GM23338 (cell line): ENCODE measurements at regions not wholly inside any gene's neighbourhood (a gene's known extent, or its start where the extent isn't known, plus 50 kb on each side); places are given as distances from the start of the nearest gene placed in this dataset.

Source experiments
- ATAC-seq: fragments of 200-7000 bp; cut with Tn5 transposase; 3 replicates; pipeline ENCODE4 v1.9.1; 2020
- DNase-seq: peaks from one replicate; pipeline ENCODE4 v3.0.0-alpha.2; 2015; ENCODE audit warnings: low spot score
- H2AFZ ChIP-seq: fragments of 200-600 bp; sonication (generic); 2 replicates; pipeline ENCODE4 v1.8.0; 2016; ENCODE audit warnings: antibody characterized with exemption, mild to moderate bottlenecking, moderate library complexity
- H3F3A ChIP-seq: fragments of 200-600 bp; sonication (generic); replicated peaks from 2 replicates; pipeline ENCODE4 v1.8.0; 2017; ENCODE audit warnings: antibody characterized with exemption, mixed run types, low read depth
- H3K27ac ChIP-seq: fragments of 200-600 bp; sonication (generic); 2 replicates; pipeline ENCODE4 v1.6.1; 2016; ENCODE audit warnings: low read depth
- H3K27me3 ChIP-seq: fragments of 200-600 bp; sonication (generic); 2 replicates; pipeline ENCODE4 v1.8.0; 2016; ENCODE audit warnings: mild to moderate bottlenecking, mixed run types, moderate library complexity; ENCODE audit not compliant: insufficient read depth
- H3K36me3 ChIP-seq: fragments of 200-600 bp; sonication (generic); 2 replicates; pipeline ENCODE4 v1.8.0; 2016; ENCODE audit warnings: mild to moderate bottlenecking; ENCODE audit not compliant: insufficient read depth
- H3K4me1 ChIP-seq: fragments of 200-600 bp; sonication (generic); 2 replicates; pipeline ENCODE4 v1.8.0; 2016; ENCODE audit warnings: mild to moderate bottlenecking, moderate library complexity; ENCODE audit not compliant: insufficient read depth
- H3K4me2 ChIP-seq: fragments of 200-600 bp; sonication (generic); 2 replicates; pipeline ENCODE4 v1.7.1; 2017; ENCODE audit warnings: mixed run types
- H3K4me3 ChIP-seq: fragments of 200-600 bp; sonication (generic); 2 replicates; pipeline ENCODE4 v1.6.1; 2016; ENCODE audit warnings: mixed run types
- H3K79me2 ChIP-seq: fragments of 200-600 bp; sonication (generic); replicated peaks from 2 replicates; pipeline ENCODE4 v1.8.0; 2017; ENCODE audit warnings: mild to moderate bottlenecking; ENCODE audit not compliant: insufficient read depth
- H3K9me2 ChIP-seq: fragments of 200-600 bp; sonication (generic); 2 replicates; pipeline ENCODE4 v1.8.0; 2017; ENCODE audit not compliant: insufficient read depth
- H4K20me1 ChIP-seq: fragments of 200-600 bp; sonication (generic); replicated peaks from 2 replicates; pipeline ENCODE4 v1.8.0; 2017; ENCODE audit warnings: mild to moderate bottlenecking; ENCODE audit not compliant: insufficient read depth
- H3K27ac Mint-ChIP-seq: 2 replicates; pipeline ENCODE4 v1.8.0; 2020; ENCODE audit warnings: inconsistent platforms, mild to moderate bottlenecking, moderate library complexity, mixed read lengths
- H3K27me3 Mint-ChIP-seq: 3 replicates; pipeline ENCODE4 v1.8.0; 2022; ENCODE audit warnings: low read depth, mild to moderate bottlenecking, moderate library complexity, mixed read lengths, inconsistent platforms; ENCODE audit not compliant: insufficient read depth, poor library complexity
- H3K36me3 Mint-ChIP-seq: 3 replicates; pipeline ENCODE4 v1.8.0; 2021; ENCODE audit warnings: low read depth, mild to moderate bottlenecking, inconsistent platforms, moderate library complexity, mixed read lengths
- H3K4me1 Mint-ChIP-seq: 3 replicates; pipeline ENCODE4 v1.8.0; 2020; ENCODE audit warnings: mild to moderate bottlenecking, inconsistent platforms, mixed read lengths
- H3K4me3 Mint-ChIP-seq: 3 replicates; pipeline ENCODE4 v1.8.0; 2021; ENCODE audit warnings: moderate library complexity, mild to moderate bottlenecking, inconsistent platforms, mixed read lengths
- H3K9me3 Mint-ChIP-seq: 3 replicates; pipeline ENCODE4 v1.8.0; 2020; ENCODE audit warnings: moderate library complexity, mild to moderate bottlenecking, inconsistent platforms, mixed read lengths
- CREB1 ChIP-seq: fragments of 250-450 bp; sonication (Bioruptor Pico); IDR thresholded peaks from 2 replicates; pipeline ENCODE4 v1.5.0; 2020; ENCODE audit warnings: low read depth, mild to moderate bottlenecking, moderate library complexity
- EZH2 ChIP-seq: fragments of 200-600 bp; sonication (generic); IDR thresholded peaks from one replicate; pipeline ENCODE4 v1.8.0; 2017; ENCODE audit warnings: antibody characterized with exemption, mild to moderate bottlenecking, low read depth; ENCODE audit not compliant: unreplicated experiment
- EZH2phosphoT487 ChIP-seq: fragments of 200-600 bp; sonication (generic); IDR thresholded peaks from one replicate; pipeline ENCODE4 v1.8.1; 2018; ENCODE audit warnings: antibody characterized with exemption; ENCODE audit not compliant: unreplicated experiment
- JUNB ChIP-seq: IDR thresholded peaks from one replicate; pipeline ENCODE4 v1.6.1; 2016; ENCODE audit warnings: antibody characterized with exemption; ENCODE audit not compliant: unreplicated experiment
- NANOG ChIP-seq: IDR thresholded peaks from 2 replicates; pipeline ENCODE4 v1.6.1; 2016; ENCODE audit warnings: antibody characterized with exemption, borderline replicate concordance
- POLR2AphosphoS5 ChIP-seq: IDR thresholded peaks from 2 replicates; pipeline ENCODE4 v1.6.1; 2016; ENCODE audit warnings: antibody characterized with exemption, low read depth
- STAT1 ChIP-seq: IDR thresholded peaks from one replicate; pipeline ENCODE4 v1.6.1; 2016; ENCODE audit warnings: antibody characterized with exemption; ENCODE audit not compliant: unreplicated experiment
- ZNF114 ChIP-seq: fragments of 250-450 bp; sonication (Bioruptor Pico); IDR thresholded peaks from 2 replicates; pipeline ENCODE4 v1.5.0; 2020; ENCODE audit warnings: mild to moderate bottlenecking, moderate library complexity
- ZNF331 ChIP-seq: fragments of 250-450 bp; sonication (Bioruptor Pico); IDR thresholded peaks from 2 replicates; pipeline ENCODE4 v1.5.0; 2020; ENCODE audit warnings: low read depth, mild to moderate bottlenecking, moderate library complexity
- TF ChIP-seq, protein P1 (sequence below), 2 experiments: fragments of 200-600 bp in 1 of 2; sonication (generic) in 1 of 2; conservative IDR thresholded peaks; 2 replicates each; pipeline versions ENCODE4 v1.5.1 to v1.6.1; 2016 to 2017; ENCODE audit warnings: antibody characterized with exemption in 2 of 2, low read depth in 2 of 2, mild to moderate bottlenecking in 2 of 2, moderate library complexity in 1 of 2
- TF ChIP-seq, protein P2 (sequence below): fragments of 250-450 bp; sonication (Bioruptor Pico); IDR thresholded peaks from 2 replicates; pipeline ENCODE4 v1.5.0; 2020; ENCODE audit warnings: mild to moderate bottlenecking, moderate library complexity
- TF ChIP-seq, protein P3 (sequence below): IDR thresholded peaks from one replicate; pipeline ENCODE4 v1.6.1; 2018; ENCODE audit warnings: antibody characterized with exemption; ENCODE audit not compliant: unreplicated experiment
- TF ChIP-seq, protein P4 (sequence below): IDR thresholded peaks from 2 replicates; pipeline ENCODE4 v1.6.1; 2016; ENCODE audit warnings: antibody characterized with exemption

DNA sequence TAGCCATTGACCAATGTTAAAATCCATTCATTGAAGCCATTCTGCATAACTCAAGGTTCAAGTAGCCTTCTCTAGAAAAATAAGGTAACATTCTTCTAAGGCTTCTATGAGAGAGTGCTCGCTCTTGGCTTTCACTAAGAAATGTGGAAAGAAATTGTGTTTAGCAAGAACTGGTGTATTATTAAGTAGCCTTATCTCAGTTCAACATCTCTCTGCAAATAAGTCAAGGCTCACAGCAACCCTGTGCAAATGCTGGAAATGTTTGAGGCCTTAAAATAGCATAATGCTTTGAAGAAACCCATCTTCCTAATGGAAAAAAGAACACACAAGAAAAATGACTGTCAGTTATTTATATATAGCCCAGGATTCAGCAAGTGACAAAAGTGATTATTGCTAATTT, 254.1 kb upstream of the PROX1 start:
- H3K4me2 ChIP-seq: no peak overlapping the region
- H3K79me2 ChIP-seq: no peaks in the 10 kb centered on the region
- TF ChIP-seq, protein P1, sequence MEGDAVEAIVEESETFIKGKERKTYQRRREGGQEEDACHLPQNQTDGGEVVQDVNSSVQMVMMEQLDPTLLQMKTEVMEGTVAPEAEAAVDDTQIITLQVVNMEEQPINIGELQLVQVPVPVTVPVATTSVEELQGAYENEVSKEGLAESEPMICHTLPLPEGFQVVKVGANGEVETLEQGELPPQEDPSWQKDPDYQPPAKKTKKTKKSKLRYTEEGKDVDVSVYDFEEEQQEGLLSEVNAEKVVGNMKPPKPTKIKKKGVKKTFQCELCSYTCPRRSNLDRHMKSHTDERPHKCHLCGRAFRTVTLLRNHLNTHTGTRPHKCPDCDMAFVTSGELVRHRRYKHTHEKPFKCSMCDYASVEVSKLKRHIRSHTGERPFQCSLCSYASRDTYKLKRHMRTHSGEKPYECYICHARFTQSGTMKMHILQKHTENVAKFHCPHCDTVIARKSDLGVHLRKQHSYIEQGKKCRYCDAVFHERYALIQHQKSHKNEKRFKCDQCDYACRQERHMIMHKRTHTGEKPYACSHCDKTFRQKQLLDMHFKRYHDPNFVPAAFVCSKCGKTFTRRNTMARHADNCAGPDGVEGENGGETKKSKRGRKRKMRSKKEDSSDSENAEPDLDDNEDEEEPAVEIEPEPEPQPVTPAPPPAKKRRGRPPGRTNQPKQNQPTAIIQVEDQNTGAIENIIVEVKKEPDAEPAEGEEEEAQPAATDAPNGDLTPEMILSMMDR (conservative IDR thresholded peaks at IDR 0.05; ENCODE audit: low read depth in 2 of 2): no peak
- no peak for TF ChIP-seq EZH2
- no peak for TF ChIP-seq CREB1 (CRISPR knock-in tag)
- no peak for TF ChIP-seq NANOG
- no peak for TF ChIP-seq JUNB
- no peak for TF ChIP-seq EZH2phosphoT487
- no peak for TF ChIP-seq ZNF331
- no peak for TF ChIP-seq ZNF114 (CRISPR knock-in tag)
- no peak for TF ChIP-seq POLR2AphosphoS5
- TF ChIP-seq, protein P2, sequence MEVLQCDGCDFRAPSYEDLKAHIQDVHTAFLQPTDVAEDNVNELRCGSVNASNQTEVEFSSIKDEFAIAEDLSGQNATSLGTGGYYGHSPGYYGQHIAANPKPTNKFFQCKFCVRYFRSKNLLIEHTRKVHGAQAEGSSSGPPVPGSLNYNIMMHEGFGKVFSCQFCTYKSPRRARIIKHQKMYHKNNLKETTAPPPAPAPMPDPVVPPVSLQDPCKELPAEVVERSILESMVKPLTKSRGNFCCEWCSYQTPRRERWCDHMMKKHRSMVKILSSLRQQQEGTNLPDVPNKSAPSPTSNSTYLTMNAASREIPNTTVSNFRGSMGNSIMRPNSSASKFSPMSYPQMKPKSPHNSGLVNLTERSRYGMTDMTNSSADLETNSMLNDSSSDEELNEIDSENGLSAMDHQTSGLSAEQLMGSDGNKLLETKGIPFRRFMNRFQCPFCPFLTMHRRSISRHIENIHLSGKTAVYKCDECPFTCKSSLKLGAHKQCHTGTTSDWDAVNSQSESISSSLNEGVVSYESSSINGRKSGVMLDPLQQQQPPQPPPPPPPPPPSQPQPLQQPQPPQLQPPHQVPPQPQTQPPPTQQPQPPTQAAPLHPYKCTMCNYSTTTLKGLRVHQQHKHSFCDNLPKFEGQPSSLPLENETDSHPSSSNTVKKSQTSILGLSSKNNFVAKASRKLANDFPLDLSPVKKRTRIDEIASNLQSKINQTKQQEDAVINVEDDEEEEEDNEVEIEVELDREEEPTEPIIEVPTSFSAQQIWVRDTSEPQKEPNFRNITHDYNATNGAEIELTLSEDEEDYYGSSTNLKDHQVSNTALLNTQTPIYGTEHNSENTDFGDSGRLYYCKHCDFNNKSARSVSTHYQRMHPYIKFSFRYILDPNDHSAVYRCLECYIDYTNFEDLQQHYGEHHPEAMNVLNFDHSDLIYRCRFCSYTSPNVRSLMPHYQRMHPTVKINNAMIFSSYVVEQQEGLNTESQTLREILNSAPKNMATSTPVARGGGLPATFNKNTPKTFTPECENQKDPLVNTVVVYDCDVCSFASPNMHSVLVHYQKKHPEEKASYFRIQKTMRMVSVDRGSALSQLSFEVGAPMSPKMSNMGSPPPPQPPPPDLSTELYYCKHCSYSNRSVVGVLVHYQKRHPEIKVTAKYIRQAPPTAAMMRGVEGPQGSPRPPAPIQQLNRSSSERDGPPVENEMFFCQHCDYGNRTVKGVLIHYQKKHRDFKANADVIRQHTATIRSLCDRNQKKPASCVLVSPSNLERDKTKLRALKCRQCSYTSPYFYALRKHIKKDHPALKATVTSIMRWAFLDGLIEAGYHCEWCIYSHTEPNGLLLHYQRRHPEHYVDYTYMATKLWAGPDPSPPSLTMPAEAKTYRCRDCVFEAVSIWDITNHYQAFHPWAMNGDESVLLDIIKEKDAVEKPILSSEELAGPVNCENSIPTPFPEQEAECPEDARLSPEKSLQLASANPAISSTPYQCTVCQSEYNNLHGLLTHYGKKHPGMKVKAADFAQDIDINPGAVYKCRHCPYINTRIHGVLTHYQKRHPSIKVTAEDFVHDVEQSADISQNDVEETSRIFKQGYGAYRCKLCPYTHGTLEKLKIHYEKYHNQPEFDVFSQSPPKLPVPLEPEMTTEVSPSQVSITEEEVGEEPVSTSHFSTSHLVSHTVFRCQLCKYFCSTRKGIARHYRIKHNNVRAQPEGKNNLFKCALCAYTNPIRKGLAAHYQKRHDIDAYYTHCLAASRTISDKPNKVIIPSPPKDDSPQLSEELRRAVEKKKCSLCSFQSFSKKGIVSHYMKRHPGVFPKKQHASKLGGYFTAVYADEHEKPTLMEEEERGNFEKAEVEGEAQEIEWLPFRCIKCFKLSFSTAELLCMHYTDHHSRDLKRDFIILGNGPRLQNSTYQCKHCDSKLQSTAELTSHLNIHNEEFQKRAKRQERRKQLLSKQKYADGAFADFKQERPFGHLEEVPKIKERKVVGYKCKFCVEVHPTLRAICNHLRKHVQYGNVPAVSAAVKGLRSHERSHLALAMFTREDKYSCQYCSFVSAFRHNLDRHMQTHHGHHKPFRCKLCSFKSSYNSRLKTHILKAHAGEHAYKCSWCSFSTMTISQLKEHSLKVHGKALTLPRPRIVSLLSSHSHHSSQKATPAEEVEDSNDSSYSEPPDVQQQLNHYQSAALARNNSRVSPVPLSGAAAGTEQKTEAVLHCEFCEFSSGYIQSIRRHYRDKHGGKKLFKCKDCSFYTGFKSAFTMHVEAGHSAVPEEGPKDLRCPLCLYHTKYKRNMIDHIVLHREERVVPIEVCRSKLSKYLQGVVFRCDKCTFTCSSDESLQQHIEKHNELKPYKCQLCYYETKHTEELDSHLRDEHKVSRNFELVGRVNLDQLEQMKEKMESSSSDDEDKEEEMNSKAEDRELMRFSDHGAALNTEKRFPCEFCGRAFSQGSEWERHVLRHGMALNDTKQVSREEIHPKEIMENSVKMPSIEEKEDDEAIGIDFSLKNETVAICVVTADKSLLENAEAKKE: no peak
- TF ChIP-seq STAT1: no peak
- TF ChIP-seq, protein P3, sequence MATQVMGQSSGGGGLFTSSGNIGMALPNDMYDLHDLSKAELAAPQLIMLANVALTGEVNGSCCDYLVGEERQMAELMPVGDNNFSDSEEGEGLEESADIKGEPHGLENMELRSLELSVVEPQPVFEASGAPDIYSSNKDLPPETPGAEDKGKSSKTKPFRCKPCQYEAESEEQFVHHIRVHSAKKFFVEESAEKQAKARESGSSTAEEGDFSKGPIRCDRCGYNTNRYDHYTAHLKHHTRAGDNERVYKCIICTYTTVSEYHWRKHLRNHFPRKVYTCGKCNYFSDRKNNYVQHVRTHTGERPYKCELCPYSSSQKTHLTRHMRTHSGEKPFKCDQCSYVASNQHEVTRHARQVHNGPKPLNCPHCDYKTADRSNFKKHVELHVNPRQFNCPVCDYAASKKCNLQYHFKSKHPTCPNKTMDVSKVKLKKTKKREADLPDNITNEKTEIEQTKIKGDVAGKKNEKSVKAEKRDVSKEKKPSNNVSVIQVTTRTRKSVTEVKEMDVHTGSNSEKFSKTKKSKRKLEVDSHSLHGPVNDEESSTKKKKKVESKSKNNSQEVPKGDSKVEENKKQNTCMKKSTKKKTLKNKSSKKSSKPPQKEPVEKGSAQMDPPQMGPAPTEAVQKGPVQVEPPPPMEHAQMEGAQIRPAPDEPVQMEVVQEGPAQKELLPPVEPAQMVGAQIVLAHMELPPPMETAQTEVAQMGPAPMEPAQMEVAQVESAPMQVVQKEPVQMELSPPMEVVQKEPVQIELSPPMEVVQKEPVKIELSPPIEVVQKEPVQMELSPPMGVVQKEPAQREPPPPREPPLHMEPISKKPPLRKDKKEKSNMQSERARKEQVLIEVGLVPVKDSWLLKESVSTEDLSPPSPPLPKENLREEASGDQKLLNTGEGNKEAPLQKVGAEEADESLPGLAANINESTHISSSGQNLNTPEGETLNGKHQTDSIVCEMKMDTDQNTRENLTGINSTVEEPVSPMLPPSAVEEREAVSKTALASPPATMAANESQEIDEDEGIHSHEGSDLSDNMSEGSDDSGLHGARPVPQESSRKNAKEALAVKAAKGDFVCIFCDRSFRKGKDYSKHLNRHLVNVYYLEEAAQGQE: no peak
- TF ChIP-seq, protein P4, sequence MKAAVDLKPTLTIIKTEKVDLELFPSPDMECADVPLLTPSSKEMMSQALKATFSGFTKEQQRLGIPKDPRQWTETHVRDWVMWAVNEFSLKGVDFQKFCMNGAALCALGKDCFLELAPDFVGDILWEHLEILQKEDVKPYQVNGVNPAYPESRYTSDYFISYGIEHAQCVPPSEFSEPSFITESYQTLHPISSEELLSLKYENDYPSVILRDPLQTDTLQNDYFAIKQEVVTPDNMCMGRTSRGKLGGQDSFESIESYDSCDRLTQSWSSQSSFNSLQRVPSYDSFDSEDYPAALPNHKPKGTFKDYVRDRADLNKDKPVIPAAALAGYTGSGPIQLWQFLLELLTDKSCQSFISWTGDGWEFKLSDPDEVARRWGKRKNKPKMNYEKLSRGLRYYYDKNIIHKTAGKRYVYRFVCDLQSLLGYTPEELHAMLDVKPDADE: no peak
- no peaks in the 10 kb centered on the region for H3K27me3 ChIP-seq
- H3K4me1 ChIP-seq: no peaks in the 10 kb centered on the region
- peaks cover 1% of the 10 kb centered on the region for H3K27me3 Mint-ChIP-seq
- H3F3A ChIP-seq: no peaks in the 10 kb centered on the region
- DNase-seq (no peak), ATAC-seq (no peak)
- H3K27ac ChIP-seq: no peak overlapping the region
- no peak overlapping the region for H2AFZ ChIP-seq
- peaks cover 5% of the 10 kb centered on the region; the same call in 1 of the 3 replicates for H3K9me3 Mint-ChIP-seq
- no peaks in the 10 kb centered on the region for H3K36me3 Mint-ChIP-seq
- no peaks in the 10 kb centered on the region for H4K20me1 ChIP-seq
- H3K4me3 Mint-ChIP-seq: no peak overlapping the region
- peaks cover 6% of the 10 kb centered on the region; the same call in 1 of the 2 replicates for H3K9me2 ChIP-seq
- no peak overlapping the region for H3K27ac Mint-ChIP-seq
- H3K4me1 Mint-ChIP-seq: no peaks in the 10 kb centered on the region
- H3K36me3 ChIP-seq: no peaks in the 10 kb centered on the region
- no peak overlapping the region for H3K4me3 ChIP-seq
